ENCODE measurements at regions not wholly inside any gene's neighbourhood (a gene's known extent, or its start where the extent isn't known, plus 50 kb on each side); places are given as distances from the start of the nearest gene placed in this dataset.

DNA sequence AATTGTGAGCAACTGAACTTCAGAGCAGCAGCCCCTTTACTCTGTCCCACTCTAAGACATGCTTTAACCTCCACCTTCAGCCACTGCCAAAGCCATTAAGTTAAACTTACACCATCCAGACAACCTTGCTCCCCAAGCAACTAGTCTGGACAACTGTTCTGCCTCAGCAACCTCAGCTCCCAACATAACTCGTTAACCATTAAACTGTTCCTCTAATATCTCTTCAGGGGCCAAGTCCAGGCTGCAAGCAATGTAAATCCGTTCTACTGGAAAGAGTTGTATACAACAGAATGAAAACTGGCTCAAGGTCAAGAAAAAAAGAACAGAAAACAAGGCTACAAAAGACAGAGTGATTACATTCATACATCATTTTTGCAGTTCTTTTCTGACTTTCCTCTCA, 131.7 kb upstream of the TARS1 start:
- TF ChIP-seq, protein P1, sequence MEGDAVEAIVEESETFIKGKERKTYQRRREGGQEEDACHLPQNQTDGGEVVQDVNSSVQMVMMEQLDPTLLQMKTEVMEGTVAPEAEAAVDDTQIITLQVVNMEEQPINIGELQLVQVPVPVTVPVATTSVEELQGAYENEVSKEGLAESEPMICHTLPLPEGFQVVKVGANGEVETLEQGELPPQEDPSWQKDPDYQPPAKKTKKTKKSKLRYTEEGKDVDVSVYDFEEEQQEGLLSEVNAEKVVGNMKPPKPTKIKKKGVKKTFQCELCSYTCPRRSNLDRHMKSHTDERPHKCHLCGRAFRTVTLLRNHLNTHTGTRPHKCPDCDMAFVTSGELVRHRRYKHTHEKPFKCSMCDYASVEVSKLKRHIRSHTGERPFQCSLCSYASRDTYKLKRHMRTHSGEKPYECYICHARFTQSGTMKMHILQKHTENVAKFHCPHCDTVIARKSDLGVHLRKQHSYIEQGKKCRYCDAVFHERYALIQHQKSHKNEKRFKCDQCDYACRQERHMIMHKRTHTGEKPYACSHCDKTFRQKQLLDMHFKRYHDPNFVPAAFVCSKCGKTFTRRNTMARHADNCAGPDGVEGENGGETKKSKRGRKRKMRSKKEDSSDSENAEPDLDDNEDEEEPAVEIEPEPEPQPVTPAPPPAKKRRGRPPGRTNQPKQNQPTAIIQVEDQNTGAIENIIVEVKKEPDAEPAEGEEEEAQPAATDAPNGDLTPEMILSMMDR (IDR thresholded peaks at IDR 0.05) = no peak
- TF ChIP-seq POLR2A (IDR thresholded peaks at IDR 0.05) = no peak
- TF ChIP-seq POLR2AphosphoS5 (IDR thresholded peaks at IDR 0.05; ENCODE audit: insufficient read depth in 1 of 2, low read depth in 1 of 2) = no peak

All from vagina (tissue), 2 donors.